ENCODE measurements at regions not wholly inside any gene's neighbourhood (a gene's known extent, or its start where the extent isn't known, plus 50 kb on each side); places are given as distances from the start of the nearest gene placed in this dataset.

- Histone ChIP-seq H3K9ac (ENCODE audit: insufficient read depth in 1 of 2, low read length in 2 of 2) (no peak overlapping the region), H3K27ac (ENCODE audit: low read depth in 1 of 2, low read length in 1 of 2) (no peak overlapping the region), H3K36me3 (ENCODE audit: control insufficient read depth in 4 of 4, insufficient read depth in 4 of 4, low read length in 4 of 4) (no peaks in the 10 kb centered on the region), H3K27me3 (ENCODE audit: control insufficient read depth in 3 of 3, insufficient read depth in 3 of 3, low read length in 2 of 3) (no peaks in the 10 kb centered on the region), H3K4me3 (no peak overlapping the region), H3K4me1 (ENCODE audit: control insufficient read depth in 5 of 5, insufficient read depth in 5 of 5, low read length in 5 of 5) (no peaks in the 10 kb centered on the region), H3K9me3 (ENCODE audit: control insufficient read depth in 4 of 4, insufficient read depth in 3 of 4, low read length in 3 of 4) (no peaks in the 10 kb centered on the region)
- TF ChIP-seq CTCF (IDR thresholded peaks at IDR 0.05; ENCODE audit: control extremely low read depth, extremely low read depth), result no peak
- 81 to 85% methylated on average over 1 of the region's 1 CpG for WGBS, 2 donors
- no peak for ATAC-seq (ENCODE audit: insufficient read depth, low FRiP score)
- no peak for DNase-seq
Measured at GRCh38 chr7:36802459-36803135, 78.3 kb upstream of the AOAH start.

- no peak overlapping the region for H3K4me3 ChIP-seq
- H3K27ac ChIP-seq (ENCODE audit: low read depth in 1 of 2, low read length in 1 of 2), result no peak overlapping the region
- ATAC-seq (ENCODE audit: insufficient read depth, low FRiP score) (no peak), DNase-seq (no peak)
- H3K27me3 ChIP-seq (ENCODE audit: control insufficient read depth in 3 of 3, insufficient read depth in 3 of 3, low read length in 2 of 3), result no peaks in the 10 kb centered on the region
- WGBS, 2 donors, result 73 to 77% methylated on average over 4 of the region's 4 CpGs
- H3K36me3 ChIP-seq (ENCODE audit: control insufficient read depth in 4 of 4, insufficient read depth in 4 of 4, low read length in 4 of 4), result no peaks in the 10 kb centered on the region
- H3K9me3 ChIP-seq (ENCODE audit: control insufficient read depth in 4 of 4, insufficient read depth in 3 of 4, low read length in 3 of 4), result peaks cover 0 to 1% (median 0%) of the 10 kb centered on the region in 4 donors
- TF ChIP-seq CTCF (IDR thresholded peaks at IDR 0.05; ENCODE audit: control extremely low read depth, extremely low read depth), result no peak
- no peak overlapping the region for H3K9ac ChIP-seq (ENCODE audit: insufficient read depth in 1 of 2, low read length in 2 of 2)
- no peaks in the 10 kb centered on the region for H3K4me1 ChIP-seq (ENCODE audit: control insufficient read depth in 5 of 5, insufficient read depth in 5 of 5, low read length in 5 of 5)
Measured at GRCh38 chr7:36796850-36797536, 72.7 kb upstream of the AOAH start.

GRCh38 chr7:36795451-36796021 is 71.2 kb upstream of the AOAH start:
- Histone ChIP-seq H3K27ac (ENCODE audit: low read depth in 1 of 2, low read length in 1 of 2) (no peak overlapping the region), H3K36me3 (ENCODE audit: control insufficient read depth in 4 of 4, insufficient read depth in 4 of 4, low read length in 4 of 4) (no peaks in the 10 kb centered on the region), H3K4me1 (ENCODE audit: control insufficient read depth in 5 of 5, insufficient read depth in 5 of 5, low read length in 5 of 5) (no peaks in the 10 kb centered on the region), H3K4me3 (no peak overlapping the region), H3K9ac (ENCODE audit: insufficient read depth in 1 of 2, low read length in 2 of 2) (no peak overlapping the region), H3K27me3 (ENCODE audit: control insufficient read depth in 3 of 3, insufficient read depth in 3 of 3, low read length in 2 of 3) (no peaks in the 10 kb centered on the region), H3K9me3 (ENCODE audit: control insufficient read depth in 4 of 4, insufficient read depth in 3 of 4, low read length in 3 of 4) (peaks cover 0 to 1% (median 0%) of the 10 kb centered on the region in 4 donors)
- no peak for DNase-seq
- no peak for ATAC-seq (ENCODE audit: insufficient read depth, low FRiP score)
- WGBS, 2 donors, result 51 to 67% methylated on average over 4 of the region's 4 CpGs
- no peak for TF ChIP-seq CTCF (IDR thresholded peaks at IDR 0.05; ENCODE audit: control extremely low read depth, extremely low read depth)

All from lung (tissue), 11 donors.